Pons (tissue), 1 donor: ENCODE measurements at regions not wholly inside any gene's neighbourhood (a gene's known extent, or its start where the extent isn't known, plus 50 kb on each side); places are given as distances from the start of the nearest gene placed in this dataset.

ENCODE experiments used
- DNase-seq: peaks from one replicate; pipeline ENCODE4 v3.0.0-alpha.2; 2016; ENCODE audit warnings: low spot score

DNA sequence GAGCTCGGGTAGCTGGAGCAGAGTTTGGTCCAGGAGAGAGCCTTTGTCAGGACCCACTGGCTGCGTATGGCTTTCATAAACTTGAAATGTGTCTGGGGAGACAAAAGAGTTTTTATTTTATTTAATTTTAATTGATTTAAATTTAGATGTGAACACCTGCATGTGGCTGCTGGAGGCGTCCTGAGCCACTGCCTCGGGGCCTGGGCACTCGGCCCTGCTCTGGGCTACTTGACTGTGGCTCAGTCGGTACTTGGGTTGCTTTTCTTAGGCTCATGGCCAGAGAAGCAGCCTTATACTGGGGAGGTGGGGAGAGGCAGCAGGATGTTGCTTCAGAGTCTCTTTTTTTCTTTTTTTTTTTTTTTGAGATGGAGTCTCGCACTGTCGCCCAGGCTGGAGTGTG, 661.8 kb upstream of the HS6ST1 start:
- DNase-seq: no peak

DNA sequence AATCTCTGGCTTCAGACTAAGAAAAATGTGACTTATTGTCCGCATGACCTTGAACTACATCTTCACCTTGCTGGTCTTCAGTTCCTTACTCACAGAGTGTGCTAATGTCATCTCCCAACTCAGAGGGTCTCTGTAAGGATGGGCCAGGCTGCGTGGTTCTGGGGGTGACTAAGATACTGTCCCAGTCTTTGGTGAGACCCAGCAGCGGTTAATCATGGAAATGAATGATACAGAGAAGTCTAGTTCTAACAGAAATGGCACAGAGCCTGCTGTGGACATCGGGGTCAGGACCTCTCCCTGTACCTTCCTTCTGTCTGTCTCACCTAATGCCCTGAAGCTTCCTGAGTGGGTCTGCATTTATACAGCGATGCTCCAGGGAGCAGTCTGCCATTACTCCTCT, 662.7 kb upstream of the HS6ST1 start:
- DNase-seq: no peak

DNA sequence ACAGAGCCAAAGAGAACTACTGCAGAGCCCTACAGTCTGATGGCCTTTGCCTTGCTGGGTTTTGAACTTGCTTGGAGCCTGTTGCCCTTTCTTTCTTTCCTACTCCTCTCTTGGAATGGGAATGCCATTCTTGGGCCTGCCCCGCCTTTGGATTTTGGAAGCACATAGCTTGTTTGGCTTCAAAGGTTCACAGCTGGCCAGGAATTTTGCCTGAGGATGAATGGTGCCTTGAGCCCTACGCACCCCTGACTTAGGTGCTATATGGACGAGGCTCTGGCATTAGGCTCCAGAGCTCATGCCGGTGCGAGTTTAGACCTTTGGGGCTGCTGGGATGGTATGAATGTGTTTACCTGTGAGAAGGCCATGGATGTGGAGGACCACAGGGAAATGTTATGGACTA, 663.3 kb upstream of the HS6ST1 start:
- no peak for DNase-seq

DNA sequence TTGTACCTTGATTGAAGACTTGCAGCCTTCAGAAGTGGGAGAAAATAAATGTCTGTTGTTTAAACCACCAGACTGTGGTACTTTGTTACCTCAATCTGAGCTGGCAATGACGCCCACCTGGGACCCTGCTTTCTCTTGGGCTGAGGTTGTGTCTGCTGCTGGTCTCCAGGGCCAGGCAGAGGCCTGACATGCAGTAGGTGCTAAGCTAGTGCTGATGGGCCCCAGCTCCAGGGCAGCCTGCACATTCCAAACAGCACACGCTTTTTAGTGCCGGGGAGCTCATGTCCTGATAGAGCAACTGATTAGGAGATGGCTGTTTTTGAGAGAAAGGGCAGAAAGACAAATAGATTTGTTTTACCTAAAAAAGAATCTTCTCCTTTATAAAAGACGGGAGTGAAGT, 664.0 kb upstream of the HS6ST1 start:
- DNase-seq: no peak

DNA sequence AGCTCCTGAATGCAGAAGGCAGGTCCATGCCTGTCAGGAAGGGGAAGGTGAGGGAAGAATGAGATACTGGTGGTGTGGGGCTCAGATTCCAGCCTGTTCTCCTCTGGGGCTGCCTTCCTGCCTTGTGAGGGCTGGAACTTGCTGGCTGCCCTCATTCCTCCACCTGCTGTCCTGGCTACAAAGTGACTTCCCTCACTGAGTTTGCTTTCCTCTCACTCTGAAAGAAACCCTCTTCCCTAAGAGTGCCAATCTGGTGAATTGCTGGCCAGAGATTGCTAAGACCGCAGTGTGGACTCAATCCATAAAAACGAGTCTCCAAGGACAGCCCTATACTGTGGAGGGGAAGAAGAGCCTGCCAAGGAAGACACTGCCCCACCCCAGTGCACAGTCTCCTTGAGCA, 664.4 kb upstream of the HS6ST1 start:
- DNase-seq: no peak

DNA sequence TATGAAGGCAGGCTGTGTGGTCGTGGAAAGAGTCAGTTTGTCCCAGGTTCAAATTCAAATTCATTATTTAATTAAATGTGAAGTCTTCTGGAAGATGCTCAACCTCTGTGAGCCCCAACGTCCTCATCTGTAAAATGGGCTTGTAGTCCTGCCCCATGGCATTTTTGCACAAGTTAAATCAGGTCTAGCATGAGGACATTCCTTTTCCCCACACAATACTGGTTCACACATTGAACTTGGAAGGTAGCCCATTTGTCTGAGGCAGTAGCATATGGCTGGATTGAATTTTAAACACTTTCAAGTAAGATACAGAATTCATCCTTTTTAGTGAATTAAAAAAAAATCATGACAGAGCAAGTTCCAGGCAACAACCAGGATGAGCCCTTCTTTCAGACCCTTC, 665.4 kb upstream of the HS6ST1 start:
- no peak for DNase-seq

DNA sequence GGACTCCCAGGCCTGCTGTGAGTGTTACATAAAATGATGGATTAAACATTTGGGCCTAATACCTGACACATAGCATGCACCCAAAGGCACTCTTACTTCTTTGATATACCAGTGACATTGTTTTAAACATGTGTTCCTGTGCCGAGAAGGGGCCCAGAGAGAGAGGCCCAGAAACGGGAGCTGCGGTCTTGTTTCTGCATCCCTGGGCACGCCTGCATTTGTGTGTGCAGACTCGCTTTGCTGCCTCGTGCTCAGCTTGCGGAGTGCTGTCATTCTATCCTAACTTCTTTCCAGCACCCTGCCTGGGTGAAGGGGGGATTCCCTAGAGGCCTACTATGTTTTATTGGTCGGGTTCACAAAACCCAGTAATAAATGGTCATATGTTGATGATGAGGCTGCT, 666.2 kb upstream of the HS6ST1 start:
- no peak for DNase-seq

DNA sequence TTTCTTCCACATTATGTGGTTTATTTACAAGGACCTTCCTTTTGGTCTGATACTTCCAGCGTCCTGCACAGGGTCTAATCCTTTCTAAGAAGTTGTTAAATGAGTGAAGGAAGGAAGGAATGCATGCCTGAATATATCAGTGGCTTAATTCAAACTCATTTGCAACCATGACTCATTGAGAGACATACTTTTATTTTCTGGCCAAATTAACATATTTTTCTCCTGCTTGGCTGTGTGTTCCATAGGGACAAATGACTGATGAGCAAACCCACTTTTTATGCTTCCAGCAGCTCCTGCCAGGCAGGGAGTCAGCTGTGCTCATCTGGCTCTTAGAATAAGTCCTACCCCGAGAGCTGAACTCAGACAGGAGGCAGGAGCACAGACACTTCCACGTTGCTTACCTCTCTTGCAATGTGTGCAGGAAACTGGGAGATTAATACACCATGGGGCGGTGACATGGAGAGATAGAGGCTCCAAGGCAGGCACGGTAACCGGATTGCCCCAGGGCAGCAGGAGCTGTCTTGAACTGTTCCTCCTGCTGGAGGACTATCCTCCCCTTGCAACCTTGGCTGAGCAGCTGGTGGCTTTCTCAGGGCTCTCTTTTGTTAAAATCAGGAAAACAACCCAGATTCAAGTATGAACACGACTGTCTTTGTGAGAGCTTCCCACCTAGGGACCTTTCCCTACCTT, 667.5 kb upstream of the HS6ST1 start:
- peak; percentile 16 for DNase-seq

DNA sequence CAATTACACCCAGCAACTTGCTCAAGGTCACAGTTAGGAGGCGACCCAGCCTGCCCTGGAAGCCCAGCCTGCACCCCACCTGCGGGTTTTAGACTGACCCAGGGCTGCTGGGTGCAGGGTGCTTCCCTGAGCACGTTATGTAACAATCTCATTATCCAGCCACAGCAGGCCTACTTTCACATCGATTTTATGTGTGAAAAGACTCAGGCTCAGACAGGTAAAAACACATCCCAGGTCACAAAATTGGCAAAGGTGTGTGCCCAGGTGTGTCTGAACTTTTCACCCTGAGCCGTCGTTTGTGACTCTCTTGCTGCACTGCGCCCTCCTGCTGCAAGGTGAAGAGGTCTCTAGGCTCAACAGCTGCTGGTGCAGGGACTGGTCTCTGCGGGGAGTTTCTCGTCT, 668.2 kb upstream of the HS6ST1 start:
- DNase-seq: no peak

DNA sequence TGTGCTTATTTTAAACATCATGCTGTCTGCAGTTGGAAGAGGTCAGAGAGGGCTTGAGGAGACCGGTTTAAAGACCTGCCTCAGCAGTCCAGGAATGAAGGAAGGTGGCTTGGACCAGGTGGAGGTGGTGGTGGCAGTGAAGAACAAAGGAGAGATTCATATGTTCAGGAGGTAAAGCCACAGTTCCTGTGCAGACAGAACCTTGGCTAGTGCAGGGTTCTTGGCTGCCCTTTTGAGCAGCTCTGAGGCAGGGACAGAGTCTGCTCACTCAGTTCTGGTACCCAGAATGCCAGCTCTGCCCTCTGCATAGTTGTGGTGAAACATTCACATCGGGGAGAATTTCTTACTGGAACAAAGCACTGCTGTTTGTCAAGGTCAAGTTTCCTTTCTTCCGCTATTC, 669.7 kb upstream of the HS6ST1 start:
- no peak for DNase-seq

DNA sequence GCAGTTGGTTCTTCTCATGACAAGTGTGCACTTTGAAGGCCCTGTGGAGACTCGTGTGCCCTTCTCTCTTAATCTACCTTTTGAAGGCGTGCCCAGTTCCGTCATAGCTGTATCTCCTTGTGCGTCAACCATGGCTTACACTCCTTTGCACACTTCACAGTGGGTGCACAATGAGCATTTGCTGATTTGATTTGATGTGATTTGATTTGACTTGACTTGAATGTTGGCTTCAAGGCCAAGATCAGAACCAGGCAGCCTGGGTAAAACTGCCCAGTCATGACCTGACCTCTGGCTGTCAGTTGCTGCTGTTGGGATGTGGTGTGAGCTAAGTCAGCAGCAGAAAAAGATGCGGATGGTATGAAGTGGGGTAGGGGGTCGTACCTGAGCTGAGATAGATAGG, 670.3 kb upstream of the HS6ST1 start:
- no peak for DNase-seq

DNA sequence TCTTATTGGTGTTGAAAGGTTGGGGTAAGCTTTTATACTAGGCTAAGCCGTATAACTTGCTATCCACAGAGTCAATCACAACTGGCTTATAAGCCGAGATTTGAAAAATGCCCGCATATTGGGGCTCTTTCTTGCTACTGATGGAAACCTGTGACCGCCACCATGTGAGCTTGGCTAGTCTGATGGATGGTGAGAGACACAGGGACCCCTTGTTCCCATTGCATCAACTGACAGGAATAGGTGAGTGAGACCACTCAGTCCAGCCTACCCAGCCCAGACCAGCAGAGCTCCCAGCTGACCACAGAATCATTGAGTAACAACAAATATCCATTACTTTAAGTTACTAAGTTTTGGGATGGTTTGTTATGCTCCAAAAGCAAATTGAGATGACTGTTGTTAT, 676.4 kb upstream of the HS6ST1 start:
- no peak for DNase-seq

DNA sequence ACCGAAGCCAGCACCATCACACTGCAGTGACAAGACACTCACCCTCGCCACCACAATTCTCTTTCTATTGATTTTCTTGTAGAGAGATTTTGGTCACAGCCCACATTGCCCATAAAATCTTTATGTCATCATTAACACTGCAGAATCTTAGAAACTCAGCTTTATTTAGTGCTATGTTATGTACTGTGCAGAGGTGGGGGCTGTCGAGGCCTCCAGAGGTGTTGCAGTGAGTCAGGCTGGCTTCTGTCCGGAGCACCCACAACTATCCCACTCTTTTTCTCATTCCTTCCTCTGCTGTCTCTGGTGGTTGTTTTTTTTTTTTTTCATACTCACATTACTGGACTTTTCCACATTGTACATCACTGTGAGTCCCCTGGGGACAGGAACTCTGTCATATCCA, 677.4 kb upstream of the HS6ST1 start:
- no peak for DNase-seq

DNA sequence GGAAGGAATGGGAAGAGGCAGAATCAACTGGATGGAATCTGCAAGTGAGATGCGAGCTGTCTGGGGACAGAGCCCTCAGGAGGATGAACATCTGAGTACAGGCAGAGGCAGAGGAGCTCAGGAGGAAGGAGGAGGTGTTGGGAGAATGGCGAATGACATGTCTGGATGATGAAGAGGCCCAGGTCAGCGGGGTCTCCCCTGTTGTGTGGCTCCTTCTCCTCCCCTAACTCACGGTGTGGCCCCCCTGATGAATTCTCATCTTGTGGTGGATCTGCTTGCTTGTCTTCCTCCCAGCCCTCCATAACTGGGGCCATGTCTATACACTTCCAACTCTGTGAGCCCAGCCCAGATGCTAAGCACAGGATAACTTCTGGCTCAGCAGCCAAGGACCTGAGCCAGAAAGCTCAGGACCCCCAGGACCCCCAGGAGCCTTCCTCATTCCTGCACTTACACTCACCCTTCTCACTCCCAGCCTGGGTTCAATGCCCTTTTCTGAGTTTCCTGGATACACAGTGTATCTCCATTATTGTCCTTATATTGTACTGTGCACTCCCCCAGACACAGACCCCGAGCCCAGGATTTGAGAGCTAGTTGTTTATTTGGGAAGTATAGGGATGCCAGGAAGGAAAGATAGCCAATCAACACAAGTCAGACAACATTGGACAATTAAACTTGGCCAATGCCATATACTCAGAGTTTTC, 678.6 kb upstream of the HS6ST1 start:
- no peak for DNase-seq

DNA sequence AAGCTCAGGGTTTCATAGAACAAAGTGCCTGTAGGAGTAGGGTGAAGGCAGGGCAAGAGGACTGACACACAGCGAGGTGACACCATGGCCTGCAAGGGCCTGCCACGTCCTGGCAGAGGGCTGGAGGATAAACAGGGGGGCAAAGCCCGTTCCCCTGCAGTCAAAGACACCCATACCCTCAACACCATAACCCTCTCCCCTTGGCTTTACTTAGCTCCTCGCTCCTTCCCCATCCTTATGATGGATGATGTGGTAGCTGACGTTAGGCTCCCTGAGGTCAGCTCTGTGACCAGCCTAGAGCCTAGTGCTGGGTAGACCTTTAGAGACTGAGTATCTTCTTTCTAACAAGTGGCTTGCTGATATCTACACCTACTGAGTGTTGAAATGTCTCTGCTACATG, 683.3 kb upstream of the HS6ST1 start:
- DNase-seq: no peak

DNA sequence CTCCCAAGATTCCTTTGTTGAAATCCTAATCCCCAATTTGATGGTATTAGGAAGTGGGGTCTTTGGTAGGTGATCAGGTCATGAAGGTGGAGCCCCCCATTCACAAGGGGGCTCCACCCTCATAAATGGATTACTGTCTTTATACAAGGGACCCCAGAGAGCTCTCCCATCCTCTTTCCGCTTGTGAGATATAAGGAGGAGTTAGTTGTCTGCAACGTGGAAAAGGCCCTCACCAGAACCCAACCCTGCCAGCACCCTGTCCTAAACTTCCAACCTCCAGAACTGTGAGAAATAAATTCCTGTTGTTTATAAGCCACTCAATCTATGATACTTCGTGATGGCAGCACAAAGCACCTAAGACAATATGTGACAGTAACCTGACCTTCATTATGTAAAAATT, 684.1 kb upstream of the HS6ST1 start:
- no peak for DNase-seq

DNA sequence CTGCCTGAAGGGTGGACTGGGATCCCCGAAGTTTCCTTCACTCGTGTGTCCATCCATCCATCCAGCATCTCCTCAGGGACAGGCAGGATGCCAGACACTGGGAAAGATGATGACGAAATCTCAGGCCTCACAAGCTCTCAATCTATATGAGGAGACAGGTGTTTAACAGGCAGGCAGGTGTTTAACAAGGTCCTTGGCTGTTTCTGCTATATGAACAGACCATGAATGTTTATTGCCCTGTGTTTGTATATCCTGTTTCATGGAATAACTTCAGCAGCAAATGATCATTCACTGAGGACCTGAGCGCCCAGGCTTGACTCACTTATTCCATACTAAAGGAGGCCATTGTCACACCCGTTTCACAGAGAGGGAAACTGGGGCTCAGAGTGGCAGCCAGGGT, 685.8 kb upstream of the HS6ST1 start:
- DNase-seq: no peak

DNA sequence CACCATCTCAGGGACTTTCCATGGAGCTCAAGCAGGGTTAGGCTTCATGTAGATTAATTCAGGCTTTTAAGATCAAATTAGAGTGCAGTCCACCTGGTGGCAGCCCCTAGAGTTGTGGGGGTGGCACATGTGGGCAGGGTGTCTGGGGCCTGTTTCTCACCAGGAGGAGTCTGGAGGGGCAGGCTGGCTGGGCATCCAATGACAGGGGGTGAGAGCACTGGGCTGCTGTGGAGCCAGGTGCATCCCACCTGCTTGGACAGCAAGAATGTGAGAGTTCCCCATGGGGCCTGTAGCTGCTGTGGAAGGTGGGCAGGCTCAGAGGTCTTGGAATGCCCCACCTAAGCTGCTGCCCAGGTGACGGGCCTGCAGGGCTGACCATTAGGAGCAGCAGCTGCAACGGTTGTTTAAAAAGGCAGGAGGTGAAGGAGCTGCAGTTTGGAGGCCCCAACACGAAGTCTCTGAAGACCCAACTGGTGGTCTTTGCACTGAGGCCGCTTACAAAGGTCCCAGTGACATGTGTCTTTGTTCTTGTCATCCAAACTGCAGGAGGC, 686.3 kb upstream of the HS6ST1 start:
- DNase-seq: no peak

DNA sequence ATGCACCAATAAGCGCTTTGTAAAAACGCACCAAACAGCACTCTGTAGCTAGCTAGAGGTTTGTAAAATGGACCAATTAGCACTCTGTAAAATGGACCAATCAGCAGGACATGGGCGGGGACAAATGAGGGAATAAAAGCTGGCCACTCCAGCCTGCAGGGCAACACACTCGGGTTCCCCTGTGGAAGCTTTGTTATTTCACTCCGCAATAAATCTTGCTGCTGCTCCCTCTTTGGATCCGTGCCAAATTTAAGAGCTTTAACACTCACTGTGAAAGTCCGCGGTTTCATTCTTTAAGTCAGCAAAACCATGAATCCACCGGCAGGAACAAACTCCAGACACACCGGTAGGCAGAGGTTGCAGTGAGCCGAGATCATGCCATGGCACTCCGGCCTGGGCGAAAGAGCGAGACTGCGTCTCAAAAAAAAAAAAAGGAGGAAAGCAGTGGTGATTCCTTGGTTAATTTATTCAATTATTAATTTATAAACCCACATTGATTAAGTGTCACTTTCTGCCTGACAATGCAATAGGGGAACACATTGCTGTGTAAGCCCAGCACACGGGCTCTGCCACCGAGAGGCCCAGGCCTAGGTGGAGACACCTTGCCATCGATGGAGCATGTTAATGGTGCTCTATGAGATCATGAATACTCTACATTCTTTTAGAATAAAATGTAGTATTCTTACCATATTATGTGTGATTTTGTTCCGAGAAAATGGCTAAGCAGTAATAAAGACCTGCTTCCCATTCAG, 687.6 kb upstream of the HS6ST1 start:
- no peak for DNase-seq

DNA sequence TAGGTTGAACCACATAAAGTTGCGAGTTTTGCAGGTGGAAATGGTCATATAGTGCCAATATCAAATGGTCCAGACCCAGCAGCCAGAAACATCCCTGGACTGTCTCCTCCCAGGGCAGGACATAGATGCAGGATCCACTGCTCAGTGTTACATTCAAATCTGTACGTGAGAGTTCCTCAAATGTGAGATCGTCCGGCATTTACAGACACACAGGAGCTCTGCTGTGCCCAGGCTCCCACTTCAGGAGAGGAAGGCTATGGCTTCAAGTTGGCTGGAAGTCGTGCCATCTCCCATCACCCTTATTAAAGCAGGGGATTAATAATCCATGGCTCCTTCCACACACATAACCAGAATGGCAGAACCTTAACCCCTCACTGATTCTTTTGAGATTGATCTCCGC, 688.2 kb upstream of the HS6ST1 start:
- DNase-seq: no peak

DNA sequence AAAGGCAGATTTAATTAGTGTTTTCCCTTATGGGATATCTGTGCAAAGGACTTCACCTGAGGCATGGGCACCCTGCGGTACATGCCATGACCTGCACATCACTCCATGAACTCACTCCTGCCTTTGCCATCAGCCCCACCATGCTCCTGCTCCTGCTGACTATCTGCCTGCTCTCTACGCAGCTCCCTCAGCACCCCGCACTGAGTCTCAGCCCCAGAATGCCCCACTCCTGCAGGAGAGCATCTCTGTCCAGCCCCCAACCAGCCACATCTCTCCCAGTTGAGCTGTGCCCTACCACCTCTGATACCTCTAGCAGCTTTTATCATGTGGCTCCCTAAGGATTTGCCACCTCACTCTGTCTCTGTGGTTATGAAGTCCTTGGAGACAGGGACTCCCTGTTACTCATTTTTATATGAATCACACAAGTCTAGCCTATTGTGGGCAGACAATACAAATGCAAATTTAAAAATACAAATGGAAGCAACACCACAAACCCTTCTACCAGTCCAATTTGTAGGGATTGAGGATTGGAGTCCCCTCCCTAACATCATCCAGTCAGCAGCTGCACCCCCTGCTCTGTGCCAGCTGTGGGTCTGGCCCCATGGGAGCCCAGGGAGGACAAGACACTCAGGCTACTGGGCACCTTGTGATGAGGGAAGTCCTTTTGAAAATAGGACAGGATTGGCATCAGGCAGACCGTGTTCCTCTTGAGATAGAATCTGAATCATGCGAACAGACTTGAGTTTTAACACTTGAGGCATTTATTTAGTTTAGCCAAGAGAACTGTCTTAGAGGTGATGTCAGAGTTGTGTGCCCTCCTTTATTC, 689.6 kb upstream of the HS6ST1 start:
- no peak for DNase-seq

DNA sequence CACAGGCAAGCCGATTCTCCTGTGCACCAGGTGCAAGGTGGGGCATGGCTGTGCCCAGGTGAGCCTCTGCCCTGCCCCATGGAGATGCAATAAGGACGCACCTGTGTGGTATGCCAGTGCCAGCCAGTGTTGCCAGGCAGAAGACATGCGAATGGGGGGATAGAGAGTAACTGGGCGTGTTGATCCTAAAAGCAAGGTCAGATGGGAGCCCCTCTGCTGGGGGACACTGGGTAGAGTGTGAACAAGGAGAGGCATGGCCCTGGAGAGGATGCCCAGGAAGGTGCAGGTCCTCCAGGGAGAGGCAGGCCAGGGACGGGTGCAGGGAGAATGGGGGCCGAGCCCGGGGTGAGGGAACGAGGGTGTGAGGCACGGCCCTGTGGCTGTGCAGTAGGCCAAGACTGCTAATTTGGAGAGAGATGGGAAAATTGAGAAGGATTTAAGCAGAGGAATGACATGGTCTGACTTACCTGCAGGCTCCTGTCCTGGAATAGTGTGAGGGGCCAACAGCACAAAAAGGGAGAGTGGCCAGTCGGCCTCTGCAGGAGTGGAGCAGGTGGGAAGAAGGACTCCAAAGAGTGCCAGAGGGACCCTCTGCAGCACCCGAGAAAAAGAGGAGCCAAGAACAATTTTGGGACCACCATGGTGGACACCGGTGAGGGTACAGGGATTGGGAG, 690.4 kb upstream of the HS6ST1 start:
- no peak for DNase-seq
